ENCODE measurements at regions not wholly inside any gene's neighbourhood (a gene's known extent, or its start where the extent isn't known, plus 50 kb on each side); places are given as distances from the start of the nearest gene placed in this dataset.

DNA sequence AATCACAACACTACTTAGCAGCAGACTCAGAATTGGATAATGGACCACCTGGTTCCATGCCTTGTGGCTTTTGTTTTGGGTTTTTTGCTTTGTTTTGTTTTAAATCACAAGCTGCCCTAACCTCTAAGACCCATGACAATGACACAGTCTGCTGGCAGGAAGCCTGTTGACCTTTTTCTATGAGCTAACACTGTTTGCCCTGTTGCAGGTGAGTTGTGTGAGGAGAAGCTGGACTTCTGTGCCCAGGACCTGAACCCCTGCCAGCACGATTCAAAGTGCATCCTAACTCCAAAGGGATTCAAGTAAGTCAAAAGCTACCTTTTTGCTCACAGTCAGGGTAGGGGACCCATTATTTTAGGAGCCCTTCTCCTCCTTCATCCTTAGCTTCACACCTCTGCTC is 110.8 kb upstream of the PACRGL start:
- no peak for ATAC-seq
- TF ChIP-seq MED1 (CRISPR knock-in tag; IDR thresholded peaks at IDR 0.05; ENCODE audit: borderline replicate concordance) (no peak), ARID3B (CRISPR knock-in tag; IDR thresholded peaks at IDR 0.05; ENCODE audit: borderline replicate concordance) (no peak), E4F1 (CRISPR knock-in tag; IDR thresholded peaks at IDR 0.05; ENCODE audit: borderline replicate concordance) (no peak), FOSL1 (tag; conservative IDR thresholded peaks at IDR 0.05) (no peak), DNMT1 (IDR thresholded peaks at IDR 0.05) (no peak), ARHGAP35 (IDR thresholded peaks at IDR 0.05; ENCODE audit: partially characterized antibody) (no peak), CREB1 (IDR thresholded peaks at IDR 0.05) (no peak), CREB1 (CRISPR knock-in tag; IDR thresholded peaks at IDR 0.05) (no peak), USF2 (CRISPR knock-in tag; IDR thresholded peaks at IDR 0.05) (no peak), ESRRB (CRISPR knock-in tag; IDR thresholded peaks at IDR 0.05; ENCODE audit: borderline replicate concordance) (no peak), SMAD3 (CRISPR knock-in tag; conservative IDR thresholded peaks at IDR 0.05) (no peak), ZC3H4 (CRISPR knock-in tag; IDR thresholded peaks at IDR 0.05; ENCODE audit: borderline replicate concordance) (no peak), ZNF551 (CRISPR knock-in tag; IDR thresholded peaks at IDR 0.05) (no peak)
- TF ChIP-seq, protein P1, sequence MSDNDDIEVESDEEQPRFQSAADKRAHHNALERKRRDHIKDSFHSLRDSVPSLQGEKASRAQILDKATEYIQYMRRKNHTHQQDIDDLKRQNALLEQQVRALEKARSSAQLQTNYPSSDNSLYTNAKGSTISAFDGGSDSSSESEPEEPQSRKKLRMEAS (CRISPR knock-in tag; IDR thresholded peaks at IDR 0.05): no peak
- TF ChIP-seq, protein P2, sequence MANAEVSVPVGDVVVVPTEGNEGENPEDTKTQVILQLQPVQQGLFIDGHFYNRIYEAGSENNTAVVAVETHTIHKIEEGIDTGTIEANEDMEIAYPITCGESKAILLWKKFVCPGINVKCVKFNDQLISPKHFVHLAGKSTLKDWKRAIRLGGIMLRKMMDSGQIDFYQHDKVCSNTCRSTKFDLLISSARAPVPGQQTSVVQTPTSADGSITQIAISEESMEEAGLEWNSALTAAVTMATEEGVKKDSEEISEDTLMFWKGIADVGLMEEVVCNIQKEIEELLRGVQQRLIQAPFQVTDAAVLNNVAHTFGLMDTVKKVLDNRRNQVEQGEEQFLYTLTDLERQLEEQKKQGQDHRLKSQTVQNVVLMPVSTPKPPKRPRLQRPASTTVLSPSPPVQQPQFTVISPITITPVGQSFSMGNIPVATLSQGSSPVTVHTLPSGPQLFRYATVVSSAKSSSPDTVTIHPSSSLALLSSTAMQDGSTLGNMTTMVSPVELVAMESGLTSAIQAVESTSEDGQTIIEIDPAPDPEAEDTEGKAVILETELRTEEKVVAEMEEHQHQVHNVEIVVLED (CRISPR knock-in tag; IDR thresholded peaks at IDR 0.05): no peak
- TF ChIP-seq, protein P3, sequence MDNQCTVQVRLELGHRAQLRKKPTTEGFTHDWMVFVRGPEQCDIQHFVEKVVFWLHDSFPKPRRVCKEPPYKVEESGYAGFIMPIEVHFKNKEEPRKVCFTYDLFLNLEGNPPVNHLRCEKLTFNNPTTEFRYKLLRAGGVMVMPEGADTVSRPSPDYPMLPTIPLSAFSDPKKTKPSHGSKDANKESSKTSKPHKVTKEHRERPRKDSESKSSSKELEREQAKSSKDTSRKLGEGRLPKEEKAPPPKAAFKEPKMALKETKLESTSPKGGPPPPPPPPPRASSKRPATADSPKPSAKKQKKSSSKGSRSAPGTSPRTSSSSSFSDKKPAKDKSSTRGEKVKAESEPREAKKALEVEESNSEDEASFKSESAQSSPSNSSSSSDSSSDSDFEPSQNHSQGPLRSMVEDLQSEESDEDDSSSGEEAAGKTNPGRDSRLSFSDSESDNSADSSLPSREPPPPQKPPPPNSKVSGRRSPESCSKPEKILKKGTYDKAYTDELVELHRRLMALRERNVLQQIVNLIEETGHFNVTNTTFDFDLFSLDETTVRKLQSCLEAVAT (IDR thresholded peaks at IDR 0.05): no peak
- Histone ChIP-seq H3K9me3 (replicated peaks; ENCODE audit: control insufficient read depth, insufficient read depth, low read depth, low read length) (no peaks in the 10 kb centered on the region), H3K36me3 (ENCODE audit: control insufficient read depth, insufficient read depth, low read length) (no peaks in the 10 kb centered on the region), H4K20me1 (replicated peaks; ENCODE audit: control insufficient read depth, insufficient read depth, low read length) (no peaks in the 10 kb centered on the region), H2AFZ (ENCODE audit: low read depth, low read length) (no peak overlapping the region), H3K9ac (ENCODE audit: insufficient read depth in 1 of 2, low read depth in 2 of 2, low read length in 2 of 2) (no peak overlapping the region), H3K27ac (ENCODE audit: extremely low read depth, low read depth, low read length) (no peak overlapping the region), H3K4me2 (ENCODE audit: insufficient read depth, low read length) (no peak overlapping the region), H3K9me1 (ENCODE audit: control insufficient read depth, insufficient read depth, low read length) (no peaks in the 10 kb centered on the region), H3K79me2 (ENCODE audit: control insufficient read depth, insufficient read depth, low read length) (no peaks in the 10 kb centered on the region), H3K4me3 (no peak overlapping the region), H3K4me1 (replicated peaks in 1 of 2; ENCODE audit: control insufficient read depth in 2 of 2, insufficient read depth in 2 of 2, low read length in 2 of 2) (no peaks in the 10 kb centered on the region), H3K27me3 (ENCODE audit: control insufficient read depth in 2 of 2, insufficient read depth in 2 of 2, low read length in 2 of 2) (no peaks in the 10 kb centered on the region)
- intact Hi-C loops (cut with micrococcal nuclease) (no loop called here), in situ Hi-C loops (cut with MboI) (no loop called here)
- ChIA-PET CTCF (ENCODE audit: low intra/inter-chr PET ratio) (no interaction called here), POLR2A (no interaction called here)
- WGBS (ENCODE audit: insufficient coverage, low coverage, missing lambda C conversion rate): 46% methylated on average over 1 of the region's 1 CpG
- DNase-seq (ENCODE audit: extremely low read depth in 1 of 4, low spot score in 3 of 4): no peak
- FAIRE-seq: no peak
- no TSS peak for BruUV-seq (replicated peaks)
